ENCODE measurements at regions not wholly inside any gene's neighbourhood (a gene's known extent, or its start where the extent isn't known, plus 50 kb on each side); places are given as distances from the start of the nearest gene placed in this dataset.

GRCh38 chr18:79587226-79587741 lies 92.3 kb upstream of the CTDP1 start:
- Histone ChIP-seq H3K9ac (ENCODE audit: low read length in 3 of 3) (no peak overlapping the region), H3K27me3 (ENCODE audit: control insufficient read depth, insufficient read depth, low read length) (no peaks in the 10 kb centered on the region), H3K4me1 (ENCODE audit: control insufficient read depth in 2 of 3, insufficient read depth in 2 of 3, low read depth in 1 of 3, low read length in 3 of 3) (no peaks in the 10 kb centered on the region), H3K4me3 (ENCODE audit: low read length in 3 of 3) (no peak overlapping the region), H3K36me3 (ENCODE audit: control insufficient read depth in 2 of 3, insufficient read depth in 3 of 3, low read length in 3 of 3) (no peaks in the 10 kb centered on the region), H3K9me3 (ENCODE audit: control insufficient read depth in 2 of 3, insufficient read depth in 1 of 3, low read length in 3 of 3) (peaks cover 0 to under 1% (median 0%) of the 10 kb centered on the region in 3 donors), H3K27ac (ENCODE audit: low read depth in 2 of 2, low read length in 2 of 2) (no peak overlapping the region)
- DNase-seq (peak in 2 of 5 donors; percentile 32 to 46), FAIRE-seq (no peak)
- intact Hi-C loops (cut with DNase I): no loop called here
- TF ChIP-seq, protein P1, sequence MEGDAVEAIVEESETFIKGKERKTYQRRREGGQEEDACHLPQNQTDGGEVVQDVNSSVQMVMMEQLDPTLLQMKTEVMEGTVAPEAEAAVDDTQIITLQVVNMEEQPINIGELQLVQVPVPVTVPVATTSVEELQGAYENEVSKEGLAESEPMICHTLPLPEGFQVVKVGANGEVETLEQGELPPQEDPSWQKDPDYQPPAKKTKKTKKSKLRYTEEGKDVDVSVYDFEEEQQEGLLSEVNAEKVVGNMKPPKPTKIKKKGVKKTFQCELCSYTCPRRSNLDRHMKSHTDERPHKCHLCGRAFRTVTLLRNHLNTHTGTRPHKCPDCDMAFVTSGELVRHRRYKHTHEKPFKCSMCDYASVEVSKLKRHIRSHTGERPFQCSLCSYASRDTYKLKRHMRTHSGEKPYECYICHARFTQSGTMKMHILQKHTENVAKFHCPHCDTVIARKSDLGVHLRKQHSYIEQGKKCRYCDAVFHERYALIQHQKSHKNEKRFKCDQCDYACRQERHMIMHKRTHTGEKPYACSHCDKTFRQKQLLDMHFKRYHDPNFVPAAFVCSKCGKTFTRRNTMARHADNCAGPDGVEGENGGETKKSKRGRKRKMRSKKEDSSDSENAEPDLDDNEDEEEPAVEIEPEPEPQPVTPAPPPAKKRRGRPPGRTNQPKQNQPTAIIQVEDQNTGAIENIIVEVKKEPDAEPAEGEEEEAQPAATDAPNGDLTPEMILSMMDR (IDR thresholded peaks at IDR 0.05; ENCODE audit: borderline replicate concordance, extremely low read depth, insufficient read depth): no peak

GRCh38 chr18:79587779-79588635 lies 91.6 kb upstream of the CTDP1 start:
- Histone ChIP-seq H3K4me1 (ENCODE audit: control insufficient read depth in 2 of 3, insufficient read depth in 2 of 3, low read depth in 1 of 3, low read length in 3 of 3) (no peaks in the 10 kb centered on the region), H3K27me3 (ENCODE audit: control insufficient read depth, insufficient read depth, low read length) (no peaks in the 10 kb centered on the region), H3K36me3 (ENCODE audit: control insufficient read depth in 2 of 3, insufficient read depth in 3 of 3, low read length in 3 of 3) (no peaks in the 10 kb centered on the region), H3K9me3 (ENCODE audit: control insufficient read depth in 2 of 3, insufficient read depth in 1 of 3, low read length in 3 of 3) (no peaks in the 10 kb centered on the region), H3K4me3 (ENCODE audit: low read length in 3 of 3) (no peak overlapping the region), H3K27ac (ENCODE audit: low read depth in 2 of 2, low read length in 2 of 2) (peak overlapping the region; percentile 53 to 63), H3K9ac (ENCODE audit: low read length in 3 of 3) (no peak overlapping the region)
- intact Hi-C loops (cut with DNase I): no loop called here
- DNase-seq (peak in 2 of 5 donors; percentile 25 to 71), FAIRE-seq (no peak)
- TF ChIP-seq, protein P1 (IDR thresholded peaks at IDR 0.05; ENCODE audit: borderline replicate concordance, extremely low read depth, insufficient read depth): no peak

GRCh38 chr18:79588636-79589481 lies 90.7 kb upstream of the CTDP1 start:
- no peak overlapping the region for H3K9ac ChIP-seq (ENCODE audit: low read length in 3 of 3)
- TF ChIP-seq, protein P1 (IDR thresholded peaks at IDR 0.05; ENCODE audit: borderline replicate concordance, extremely low read depth, insufficient read depth): no peak
- no peaks in the 10 kb centered on the region for H3K27me3 ChIP-seq (ENCODE audit: control insufficient read depth, insufficient read depth, low read length)
- peak overlapping the region; percentile 53 to 63 for H3K27ac ChIP-seq (ENCODE audit: low read depth in 2 of 2, low read length in 2 of 2)
- no peak overlapping the region for H3K4me3 ChIP-seq (ENCODE audit: low read length in 3 of 3)
- H3K4me1 ChIP-seq (ENCODE audit: control insufficient read depth in 2 of 3, insufficient read depth in 2 of 3, low read depth in 1 of 3, low read length in 3 of 3): no peaks in the 10 kb centered on the region
- DNase-seq (peak; percentile 72 to 96 (median 77)), FAIRE-seq (no peak)
- H3K9me3 ChIP-seq (ENCODE audit: control insufficient read depth in 2 of 3, insufficient read depth in 1 of 3, low read length in 3 of 3): peaks cover 0 to 2% (median 0%) of the 10 kb centered on the region in 3 donors
- no peaks in the 10 kb centered on the region for H3K36me3 ChIP-seq (ENCODE audit: control insufficient read depth in 2 of 3, insufficient read depth in 3 of 3, low read length in 3 of 3)
- intact Hi-C loops (cut with DNase I): no loop called here
